Hematopoietic multipotent progenitor cell treated with erythropoietin and hydrocortisone succinate and interleukin-3 and kit ligand, for 4 days (in vitro differentiated cells): ENCODE measurements at regions not wholly inside any gene's neighbourhood (a gene's known extent, or its start where the extent isn't known, plus 50 kb on each side); places are given as distances from the start of the nearest gene placed in this dataset.
A peak's percentile ranks its signal among the peaks of the same experiment; 100 is the strongest.

Experiments used
- DNase-seq: peaks from one replicate; pipeline ENCODE4 v3.0.0-alpha.2; 2015

GRCh38 chr10:42933448-42934340, 143.2 kb upstream of the RET start:
- DNase-seq: peak; percentile 37

DNA sequence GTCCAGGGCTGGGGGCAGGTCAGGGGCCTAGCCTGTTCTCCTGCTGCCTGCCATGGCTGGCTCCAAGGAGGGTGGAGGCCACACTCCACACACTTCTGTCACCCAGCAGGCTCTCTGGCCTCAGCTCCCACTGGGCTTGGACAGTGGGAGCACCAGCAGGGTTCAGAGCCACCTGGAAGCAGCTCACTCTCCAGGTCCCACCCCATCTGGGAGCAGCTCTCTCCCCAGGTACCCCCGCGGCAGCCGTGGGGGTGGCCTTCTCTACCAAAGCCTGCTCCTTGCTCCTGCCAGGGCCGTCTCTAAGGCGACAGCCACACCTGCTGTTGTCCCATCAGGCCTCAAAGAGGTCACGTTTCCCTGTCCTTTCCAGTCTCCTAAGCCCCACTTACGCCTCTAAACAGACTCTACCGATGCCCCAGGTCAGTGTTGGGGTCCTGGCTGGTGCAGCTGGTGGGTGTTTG, 142.5 kb upstream of the RET start:
- no peak for DNase-seq

GRCh38 chr10:42934842-42935241, 142.0 kb upstream of the RET start:
- DNase-seq: no peak

DNA sequence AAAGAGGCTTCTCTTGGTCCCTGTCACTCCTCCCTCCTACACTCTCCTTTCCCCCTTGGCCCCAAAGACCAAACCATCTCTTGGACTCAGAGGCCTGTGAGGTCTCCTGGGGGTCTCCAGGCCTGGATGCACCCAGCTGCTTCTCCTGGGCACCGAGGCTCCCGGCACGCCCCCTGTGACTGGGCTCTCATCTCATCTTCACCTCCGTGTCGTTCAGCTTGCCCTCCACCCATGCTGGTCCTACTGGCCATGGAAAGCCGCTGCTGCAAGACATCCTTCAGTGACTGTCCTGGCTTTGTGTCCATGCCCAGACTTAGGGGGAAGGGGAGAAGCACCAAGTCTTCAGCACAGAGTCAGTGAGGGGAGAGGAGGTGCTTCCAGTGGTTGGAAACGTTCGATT, 141.4 kb upstream of the RET start:
- no peak for DNase-seq

- DNase-seq: no peak
Measured at GRCh38 chr10:42936580-42936979, 140.3 kb upstream of the RET start.

- no peak for DNase-seq
Measured at GRCh38 chr10:42937048-42937447, 139.8 kb upstream of the RET start.

DNA sequence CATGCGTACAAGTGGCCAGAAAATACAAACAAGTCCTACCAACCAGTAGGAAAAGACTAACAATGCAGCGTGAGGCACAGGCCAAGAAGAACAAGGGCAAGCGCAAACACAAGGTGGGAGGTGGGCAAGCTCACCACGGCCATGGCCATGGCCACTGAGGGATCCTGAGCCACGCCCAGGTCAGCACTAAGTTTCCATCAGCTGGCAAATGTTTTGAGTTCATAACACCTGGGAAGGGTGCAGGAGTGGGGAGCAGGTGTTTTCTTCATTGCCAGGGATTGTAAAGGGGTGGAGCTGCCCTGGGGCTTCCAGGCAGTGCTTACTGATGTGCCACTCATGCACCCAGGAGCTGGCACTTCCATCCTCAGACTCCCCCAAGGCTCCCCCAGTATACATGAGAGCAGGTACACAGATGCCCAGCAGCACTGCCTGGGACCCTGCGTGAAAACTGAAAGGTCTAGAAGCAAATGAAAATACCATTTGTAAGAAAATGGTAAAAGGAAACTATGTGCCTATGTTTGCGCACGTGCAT, 139.2 kb upstream of the RET start:
- no peak for DNase-seq

DNA sequence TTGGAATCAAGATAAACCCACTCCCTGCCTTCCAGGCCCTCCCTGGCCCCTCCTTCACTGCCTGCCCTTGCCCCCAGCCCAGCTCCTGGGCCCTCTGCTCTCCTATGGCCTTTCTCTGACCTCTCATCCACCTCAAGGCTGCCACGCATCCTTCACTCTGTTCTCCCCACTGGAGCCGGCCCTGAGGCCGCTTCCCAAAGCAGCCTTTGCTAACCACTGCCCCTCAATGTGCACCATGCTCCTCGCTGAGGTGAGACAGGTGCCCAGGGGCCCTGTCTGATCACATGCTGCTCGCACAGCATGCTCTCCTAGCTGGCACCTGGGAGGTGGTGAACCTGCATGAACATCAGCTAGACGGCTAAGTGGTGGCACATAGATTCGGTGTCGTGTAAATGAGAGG, 138.5 kb upstream of the RET start:
- no peak for DNase-seq

GRCh38 chr10:42939237-42939636, 137.6 kb upstream of the RET start:
- DNase-seq: no peak

DNA sequence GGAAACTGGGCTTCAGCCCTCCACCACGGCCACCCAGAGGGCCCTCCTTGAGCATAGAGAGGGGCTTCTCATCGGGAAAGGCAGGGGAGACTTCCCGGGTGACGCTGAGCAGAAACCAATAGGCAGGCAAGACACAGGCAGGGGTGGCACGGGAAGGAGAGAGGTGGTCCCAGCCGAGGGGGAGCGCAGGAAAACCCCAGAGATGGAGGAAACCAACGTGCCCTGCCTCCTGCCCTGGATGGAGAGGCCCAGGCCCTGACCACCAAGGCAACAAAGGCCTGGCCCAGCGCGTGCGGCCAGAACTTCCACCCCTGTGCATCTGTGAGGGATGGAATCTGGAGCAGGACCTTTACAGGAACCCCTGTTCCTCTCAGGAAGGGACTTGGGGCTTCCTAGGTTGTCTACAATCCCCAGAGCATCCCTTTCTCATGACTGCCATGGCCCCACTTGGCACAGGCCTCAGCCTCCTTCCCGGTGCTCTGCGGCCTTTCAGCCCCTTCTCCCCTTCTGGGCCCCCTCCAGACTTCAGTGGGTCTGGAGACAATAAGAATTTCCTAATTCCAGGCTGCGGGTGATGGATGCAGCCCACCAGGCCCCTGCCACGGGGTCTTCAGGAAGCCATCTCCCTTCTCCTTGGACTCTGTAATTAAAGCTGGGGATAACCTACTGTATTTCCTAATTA, 137.0 kb upstream of the RET start:
- DNase-seq: no peak

- DNase-seq: no peak
Measured at GRCh38 chr10:42940487-42941294, 136.2 kb upstream of the RET start.

DNA sequence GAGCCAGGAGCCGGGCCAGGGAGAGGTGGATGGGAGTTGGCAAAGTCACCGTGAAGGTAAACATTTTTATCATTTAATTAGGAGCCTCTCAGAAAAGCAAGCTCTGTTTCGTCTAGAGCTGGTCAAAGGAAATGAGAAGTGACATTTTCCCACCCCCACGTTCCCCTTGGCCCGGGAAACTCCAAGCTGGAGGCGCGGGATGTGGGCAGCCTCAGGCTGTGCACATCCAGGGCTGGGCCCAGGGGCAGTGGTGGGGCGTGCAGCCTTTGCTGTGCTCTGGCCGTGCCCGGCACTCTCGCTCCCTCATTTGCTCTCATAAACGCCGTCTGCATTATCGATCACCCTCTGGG, 135.6 kb upstream of the RET start:
- DNase-seq: no peak

- DNase-seq: no peak
Measured at GRCh38 chr10:42941790-42942189, 135.1 kb upstream of the RET start.

DNA sequence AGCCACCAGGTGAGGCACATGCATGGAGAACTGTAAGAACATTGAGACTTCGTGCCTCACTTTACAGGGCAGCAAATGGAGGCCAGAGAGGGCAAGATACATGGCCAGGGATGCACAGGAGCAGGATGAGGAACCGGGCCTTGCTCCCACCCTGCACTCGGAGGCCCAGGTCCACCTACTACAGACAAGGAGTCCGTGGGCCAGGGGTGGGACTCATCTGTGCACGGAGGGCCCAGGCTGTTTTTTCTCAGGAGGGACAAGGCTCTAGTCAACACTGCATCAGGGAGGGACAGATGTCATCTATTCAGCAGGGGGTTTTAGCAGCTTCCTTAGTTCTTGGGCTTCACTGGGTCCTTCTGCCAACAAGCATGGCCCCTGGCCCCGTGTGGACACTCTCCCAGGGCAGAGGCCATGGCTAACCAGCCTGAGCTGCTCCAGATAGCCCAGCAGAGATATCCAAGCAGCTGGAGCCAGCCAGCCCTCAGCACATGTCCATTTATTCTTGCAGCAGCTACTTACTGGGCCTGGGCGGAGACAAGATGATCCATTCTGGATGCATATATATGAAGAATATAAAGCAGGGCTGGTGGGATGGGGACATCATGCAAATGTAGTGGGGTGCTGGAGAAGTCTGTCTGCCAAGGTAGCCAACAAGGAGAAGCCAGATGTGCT, 134.5 kb upstream of the RET start:
- DNase-seq: no peak

DNA sequence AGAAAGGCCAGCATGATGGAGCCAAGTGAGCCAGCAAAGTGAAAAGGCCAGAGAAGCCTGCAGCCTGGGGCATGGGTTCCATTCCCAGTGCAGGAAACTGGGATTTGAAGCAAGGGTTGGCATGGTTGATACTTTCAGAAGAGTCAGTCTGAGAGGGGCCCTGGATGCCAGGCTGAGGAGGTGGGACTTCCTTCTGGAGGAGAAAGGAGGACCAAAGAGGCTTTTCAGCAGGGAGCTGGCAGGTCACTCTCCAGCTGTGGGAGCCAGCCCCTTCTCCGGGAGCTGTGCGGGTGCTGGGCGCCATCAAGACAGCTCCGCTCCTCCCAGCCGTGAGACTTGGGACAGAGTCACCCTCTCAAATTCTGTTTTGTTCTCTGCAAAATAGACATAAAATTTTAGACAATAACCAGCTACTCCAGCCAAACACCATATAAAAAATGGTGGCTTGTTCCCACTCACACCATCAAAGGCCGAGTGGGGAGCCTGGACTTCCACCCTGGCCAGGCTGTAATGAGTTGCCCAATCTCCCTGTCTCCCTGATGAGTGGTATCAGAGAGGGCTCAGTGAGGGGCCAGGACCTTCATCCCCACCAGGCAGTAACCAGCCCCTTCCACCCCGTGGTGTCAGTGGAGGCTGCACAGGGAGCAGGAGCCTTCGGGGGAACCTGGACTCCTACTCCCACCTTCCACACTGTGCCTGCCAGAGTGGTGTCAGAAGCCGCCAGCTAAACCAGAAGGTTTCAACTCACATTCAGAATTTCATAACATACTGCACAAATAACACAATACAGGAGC, 133.6 kb upstream of the RET start:
- DNase-seq: no peak

GRCh38 chr10:42948040-42948439, 128.8 kb upstream of the RET start:
- DNase-seq: no peak

DNA sequence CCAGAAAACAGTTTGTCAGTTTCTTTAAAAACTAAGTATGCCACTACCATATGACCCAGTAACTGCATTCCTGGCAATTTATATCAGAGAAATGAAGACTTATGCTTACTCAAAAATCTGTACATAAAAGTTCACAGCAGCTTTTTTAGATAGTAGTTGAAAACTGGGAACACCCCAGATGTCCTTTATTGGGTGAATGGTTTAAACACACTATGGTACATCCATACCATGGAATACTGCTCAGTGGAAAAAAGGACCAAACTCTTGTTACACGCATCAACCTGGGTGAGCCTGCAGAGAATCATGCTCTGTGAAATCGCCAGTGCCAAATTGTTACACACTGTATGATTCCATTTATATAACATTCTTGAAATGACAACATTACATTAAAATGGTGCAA, 127.6 kb upstream of the RET start:
- DNase-seq: no peak

DNA sequence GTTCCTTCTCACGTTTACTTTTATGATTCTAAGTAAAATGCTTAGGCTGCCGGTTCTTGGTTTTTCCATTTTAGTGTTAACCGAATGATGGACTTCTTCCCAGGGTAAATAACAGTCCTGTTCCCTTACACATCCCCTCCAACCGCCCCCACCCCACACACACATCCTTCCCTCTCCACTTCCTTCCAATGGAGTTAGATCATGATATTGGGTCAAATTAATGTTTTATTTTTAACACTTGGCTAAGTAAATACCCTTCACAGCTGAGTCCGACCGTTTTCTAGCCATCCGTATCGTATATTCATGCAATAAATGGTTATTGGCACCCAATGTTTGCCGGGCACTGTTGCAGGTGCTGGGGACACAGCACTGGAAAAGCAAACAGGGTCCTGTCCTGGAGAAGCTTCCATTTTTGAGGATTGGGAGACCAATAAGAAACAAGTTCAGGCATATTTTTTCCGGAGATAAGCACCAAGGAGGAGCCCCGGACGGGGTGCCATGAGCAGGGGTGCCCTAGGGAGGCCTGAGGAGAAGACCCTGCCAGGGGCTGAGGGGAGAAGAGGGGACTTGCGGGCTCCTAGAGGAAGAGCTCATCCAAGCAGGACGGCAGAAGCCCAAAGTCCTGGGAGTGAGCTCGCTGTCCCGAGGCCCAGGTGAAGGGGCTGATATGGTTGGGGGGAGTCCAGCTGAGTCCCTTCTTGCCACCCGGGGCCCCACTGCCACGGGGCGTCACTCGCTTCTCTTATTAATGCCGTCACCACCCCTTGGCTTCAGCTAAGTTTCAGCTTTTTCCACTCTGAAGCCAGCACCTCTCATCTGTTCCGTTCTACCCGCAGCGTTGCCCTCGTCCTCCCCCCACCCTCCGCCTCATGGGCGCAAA, 126.0 kb upstream of the RET start:
- no peak for DNase-seq

GRCh38 chr10:42951486-42952251, 125.2 kb upstream of the RET start:
- DNase-seq: no peak

DNA sequence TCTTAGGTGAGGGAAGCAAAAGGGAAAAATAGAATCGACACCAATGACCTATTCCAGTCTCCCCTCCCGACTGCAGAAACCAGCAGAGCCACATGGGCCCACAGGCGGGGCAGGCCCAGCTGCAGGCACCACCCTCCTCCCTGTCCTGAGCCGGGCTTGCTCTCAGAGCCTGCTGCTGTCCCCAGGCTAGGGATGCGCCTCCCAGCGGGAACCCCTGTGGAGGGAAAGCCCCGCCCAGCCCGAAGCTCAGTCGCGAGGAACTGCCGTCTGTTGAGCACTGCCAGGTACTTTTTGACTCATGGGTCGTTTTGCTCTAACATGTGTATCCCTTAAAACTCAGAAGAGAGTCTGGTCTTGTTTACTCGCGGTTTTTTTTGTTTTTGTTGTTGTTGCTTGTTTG, 124.5 kb upstream of the RET start:
- DNase-seq: no peak
